Islet of Langerhans (tissue), 1 donor: ENCODE measurements at regions not wholly inside any gene's neighbourhood (a gene's known extent, or its start where the extent isn't known, plus 50 kb on each side); places are given as distances from the start of the nearest gene placed in this dataset.
"Not testable (repeated sequence)": the region's sequence is repeated elsewhere in the genome, so short reads cannot be mapped to it uniquely, and the experiment has no call there.

Experiments
- FAIRE-seq: peaks from one replicate; lab custom pipeline; 2011; peaks lifted over from hg19 to GRCh38; lab: Jason Lieb, UNC

- no peak for FAIRE-seq
Observed at GRCh38 chr13:66152596-66152995, 1077.5 kb downstream of the PCDH9 start.

GRCh38 chr13:66144357-66144756 lies 1085.8 kb downstream of the PCDH9 start:
- FAIRE-seq: not testable (repeated sequence)

- FAIRE-seq: no peak
Observed at GRCh38 chr13:66139701-66140100, 1090.4 kb downstream of the PCDH9 start.

GRCh38 chr13:66139250-66139649 lies 1090.9 kb downstream of the PCDH9 start:
- FAIRE-seq: no peak

GRCh38 chr13:66138172-66138811 lies 1091.8 kb downstream of the PCDH9 start:
- FAIRE-seq: no peak

- FAIRE-seq: no peak
Observed at GRCh38 chr13:66137384-66137783, 1092.8 kb downstream of the PCDH9 start.

- no peak for FAIRE-seq
Observed at GRCh38 chr13:66128692-66129269, 1101.4 kb downstream of the PCDH9 start.

GRCh38 chr13:66128201-66128600 lies 1101.9 kb downstream of the PCDH9 start:
- no peak for FAIRE-seq

- no peak for FAIRE-seq
Observed at GRCh38 chr13:66117563-66117962, 1112.6 kb downstream of the PCDH9 start.

- FAIRE-seq: no peak
Observed at GRCh38 chr13:66113882-66114526, 1116.1 kb downstream of the PCDH9 start.

- no peak for FAIRE-seq
Observed at GRCh38 chr13:66111628-66112027, 1118.5 kb downstream of the PCDH9 start.

- FAIRE-seq: no peak
Observed at GRCh38 chr13:66106246-66106645, 1123.9 kb downstream of the PCDH9 start.

GRCh38 chr13:66102864-66103263 lies 1127.3 kb downstream of the PCDH9 start:
- no peak for FAIRE-seq

GRCh38 chr13:66099825-66100224 lies 1130.3 kb downstream of the PCDH9 start:
- no peak for FAIRE-seq

GRCh38 chr13:66098931-66099628 lies 1131.1 kb downstream of the PCDH9 start:
- FAIRE-seq: no peak

GRCh38 chr13:66089711-66090110 lies 1140.4 kb downstream of the PCDH9 start:
- FAIRE-seq: no peak

GRCh38 chr13:66087269-66087710 lies 1142.8 kb downstream of the PCDH9 start:
- FAIRE-seq: no peak

- FAIRE-seq: no peak
Observed at GRCh38 chr13:66077132-66077689, 1152.9 kb downstream of the PCDH9 start.

GRCh38 chr13:66076417-66076816 lies 1153.7 kb downstream of the PCDH9 start:
- no peak for FAIRE-seq

- FAIRE-seq: no peak
Observed at GRCh38 chr13:66074018-66074615, 1156.0 kb downstream of the PCDH9 start.

- not testable (repeated sequence) for FAIRE-seq
Observed at GRCh38 chr13:66072097-66072496, 1158.0 kb downstream of the PCDH9 start.

- FAIRE-seq: no peak
Observed at GRCh38 chr13:66071608-66072007, 1158.5 kb downstream of the PCDH9 start.
